ENCODE measurements at regions not wholly inside any gene's neighbourhood (a gene's known extent, or its start where the extent isn't known, plus 50 kb on each side); places are given as distances from the start of the nearest gene placed in this dataset.

- Mint-ChIP-seq H3K4me1 (no peaks in the 10 kb centered on the region), H3K27me3 (ENCODE audit: low read depth in 3 of 3) (peaks cover 0 to 2% (median 0%) of the 10 kb centered on the region in 3 donors), H3K4me3 (no peak overlapping the region), H3K36me3 (no peaks in the 10 kb centered on the region), H3K27ac (no peak overlapping the region), H3K9me3 (peaks cover 0 to 10% (median 1%) of the 10 kb centered on the region in 7 donors)
- H3K36me3 ChIP-seq (replicated peaks in 1 of 2; ENCODE audit: control insufficient read depth in 1 of 2, insufficient read depth in 2 of 2, low read length in 2 of 2): no peaks in the 10 kb centered on the region
- DNase-seq: no peak
- no peaks in the 10 kb centered on the region for H3K79me2 ChIP-seq (ENCODE audit: insufficient read depth, low read length)
- no peaks in the 10 kb centered on the region for H4K20me1 ChIP-seq (ENCODE audit: insufficient read depth, low read length)
- H3K9me3 ChIP-seq (replicated peaks in 1 of 2; ENCODE audit: control insufficient read depth in 1 of 2, insufficient read depth in 1 of 2, low read length in 2 of 2): no peaks in the 10 kb centered on the region
- no peak overlapping the region for H3K4me2 ChIP-seq (replicated peaks; ENCODE audit: extremely low read depth, low read length, poor library complexity, severe bottlenecking)
- H2AFZ ChIP-seq (ENCODE audit: insufficient read depth, low read depth, low read length, poor library complexity, severe bottlenecking): no peak overlapping the region
- H3K27ac ChIP-seq (ENCODE audit: low read depth in 1 of 2, low read length in 2 of 2): no peak overlapping the region
- H3K27me3 ChIP-seq (ENCODE audit: control insufficient read depth in 2 of 2, insufficient read depth in 2 of 2, low read length in 2 of 2): no peaks in the 10 kb centered on the region
- no peak overlapping the region for H3K9ac ChIP-seq (ENCODE audit: insufficient read depth, low read length, poor library complexity, severe bottlenecking)
- no peaks in the 10 kb centered on the region for H3K4me1 ChIP-seq (ENCODE audit: control insufficient read depth in 1 of 2, insufficient read depth in 2 of 2, low read length in 2 of 2)
- WGBS (ENCODE audit: insufficient coverage): 86% methylated on average over 1 of the region's 3 CpGs
- intact Hi-C loops (cut with micrococcal nuclease): no loop called here
- no peak for TF ChIP-seq CTCF (IDR thresholded peaks at IDR 0.05)
- H3K4me3 ChIP-seq (replicated peaks in 1 of 3; ENCODE audit: low read depth in 2 of 3, low read length in 3 of 3): no peak overlapping the region
Measured at GRCh38 chr7:125445836-125446235, 516.2 kb upstream of the POT1 start.

- Histone ChIP-seq H3K79me2 (ENCODE audit: insufficient read depth, low read length) (no peaks in the 10 kb centered on the region), H3K36me3 (replicated peaks in 1 of 2; ENCODE audit: control insufficient read depth in 1 of 2, insufficient read depth in 2 of 2, low read length in 2 of 2) (no peaks in the 10 kb centered on the region), H3K4me3 (replicated peaks in 1 of 3; ENCODE audit: low read depth in 2 of 3, low read length in 3 of 3) (no peak overlapping the region), H2AFZ (ENCODE audit: insufficient read depth, low read depth, low read length, poor library complexity, severe bottlenecking) (no peak overlapping the region), H3K9ac (ENCODE audit: insufficient read depth, low read length, poor library complexity, severe bottlenecking) (no peak overlapping the region), H3K9me3 (replicated peaks in 1 of 2; ENCODE audit: control insufficient read depth in 1 of 2, insufficient read depth in 1 of 2, low read length in 2 of 2) (no peaks in the 10 kb centered on the region), H3K4me1 (ENCODE audit: control insufficient read depth in 1 of 2, insufficient read depth in 2 of 2, low read length in 2 of 2) (no peaks in the 10 kb centered on the region), H3K27me3 (ENCODE audit: control insufficient read depth in 2 of 2, insufficient read depth in 2 of 2, low read length in 2 of 2) (no peaks in the 10 kb centered on the region), H3K27ac (ENCODE audit: low read depth in 1 of 2, low read length in 2 of 2) (no peak overlapping the region), H3K4me2 (replicated peaks; ENCODE audit: extremely low read depth, low read length, poor library complexity, severe bottlenecking) (no peak overlapping the region), H4K20me1 (ENCODE audit: insufficient read depth, low read length) (no peaks in the 10 kb centered on the region)
- Mint-ChIP-seq H3K27ac (no peak overlapping the region), H3K9me3 (peaks cover 0 to 10% (median 0%) of the 10 kb centered on the region in 7 donors), H3K4me1 (no peaks in the 10 kb centered on the region), H3K27me3 (ENCODE audit: low read depth in 3 of 3) (peaks cover 0 to 2% (median 0%) of the 10 kb centered on the region in 3 donors), H3K4me3 (no peak overlapping the region), H3K36me3 (no peaks in the 10 kb centered on the region)
- DNase-seq: no peak
- no CpG with 5 or more reads among the region's 1 CpG for WGBS (ENCODE audit: insufficient coverage)
- TF ChIP-seq CTCF (IDR thresholded peaks at IDR 0.05): no peak
- intact Hi-C loops (cut with micrococcal nuclease): no loop called here
Measured at GRCh38 chr7:125444864-125445263, 515.2 kb upstream of the POT1 start.

Measured in CD14-positive monocyte (primary cell).